PC-3 (cell line): ENCODE measurements at regions not wholly inside any gene's neighbourhood (a gene's known extent, or its start where the extent isn't known, plus 50 kb on each side); places are given as distances from the start of the nearest gene placed in this dataset.

Experiments used
- EZH2 ChIP-seq: fragments of 300-600 bp; sonication (generic); IDR thresholded peaks from one replicate; pipeline ENCODE4 v1.6.1; 2017; ENCODE audit warnings: antibody characterized with exemption, mild to moderate bottlenecking, low read length; ENCODE audit not compliant: unreplicated experiment
- EZH2phosphoT487 ChIP-seq: fragments of 300-600 bp; sonication (generic); IDR thresholded peaks from 2 replicates; pipeline ENCODE4 v1.6.1; 2018; ENCODE audit warnings: mild to moderate bottlenecking, antibody characterized with exemption, low read length, borderline replicate concordance
- TF ChIP-seq, protein P1 (sequence below): fragments of 300-600 bp; sonication (generic); conservative IDR thresholded peaks from 2 replicates; pipeline ENCODE4 v1.5.1; 2017; ENCODE audit warnings: antibody characterized with exemption, low read depth, mild to moderate bottlenecking, low read length

GRCh38 chr1:195026792-195027191, 1581.4 kb downstream of the KCNT2 start:
- TF ChIP-seq, protein P1, sequence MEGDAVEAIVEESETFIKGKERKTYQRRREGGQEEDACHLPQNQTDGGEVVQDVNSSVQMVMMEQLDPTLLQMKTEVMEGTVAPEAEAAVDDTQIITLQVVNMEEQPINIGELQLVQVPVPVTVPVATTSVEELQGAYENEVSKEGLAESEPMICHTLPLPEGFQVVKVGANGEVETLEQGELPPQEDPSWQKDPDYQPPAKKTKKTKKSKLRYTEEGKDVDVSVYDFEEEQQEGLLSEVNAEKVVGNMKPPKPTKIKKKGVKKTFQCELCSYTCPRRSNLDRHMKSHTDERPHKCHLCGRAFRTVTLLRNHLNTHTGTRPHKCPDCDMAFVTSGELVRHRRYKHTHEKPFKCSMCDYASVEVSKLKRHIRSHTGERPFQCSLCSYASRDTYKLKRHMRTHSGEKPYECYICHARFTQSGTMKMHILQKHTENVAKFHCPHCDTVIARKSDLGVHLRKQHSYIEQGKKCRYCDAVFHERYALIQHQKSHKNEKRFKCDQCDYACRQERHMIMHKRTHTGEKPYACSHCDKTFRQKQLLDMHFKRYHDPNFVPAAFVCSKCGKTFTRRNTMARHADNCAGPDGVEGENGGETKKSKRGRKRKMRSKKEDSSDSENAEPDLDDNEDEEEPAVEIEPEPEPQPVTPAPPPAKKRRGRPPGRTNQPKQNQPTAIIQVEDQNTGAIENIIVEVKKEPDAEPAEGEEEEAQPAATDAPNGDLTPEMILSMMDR = no peak
- TF ChIP-seq EZH2 (no peak), EZH2phosphoT487 (no peak)
